NCI-H1694 treated with DMSO at 0.1 percent for 48 hours (cell line): ENCODE measurements at regions not wholly inside any gene's neighbourhood (a gene's known extent, or its start where the extent isn't known, plus 50 kb on each side); places are given as distances from the start of the nearest gene placed in this dataset.

ENCODE experiments used
- DNase-seq: peaks from one replicate; lab custom pipeline; 2025; lab: John Stamatoyannopoulos, UW

DNA sequence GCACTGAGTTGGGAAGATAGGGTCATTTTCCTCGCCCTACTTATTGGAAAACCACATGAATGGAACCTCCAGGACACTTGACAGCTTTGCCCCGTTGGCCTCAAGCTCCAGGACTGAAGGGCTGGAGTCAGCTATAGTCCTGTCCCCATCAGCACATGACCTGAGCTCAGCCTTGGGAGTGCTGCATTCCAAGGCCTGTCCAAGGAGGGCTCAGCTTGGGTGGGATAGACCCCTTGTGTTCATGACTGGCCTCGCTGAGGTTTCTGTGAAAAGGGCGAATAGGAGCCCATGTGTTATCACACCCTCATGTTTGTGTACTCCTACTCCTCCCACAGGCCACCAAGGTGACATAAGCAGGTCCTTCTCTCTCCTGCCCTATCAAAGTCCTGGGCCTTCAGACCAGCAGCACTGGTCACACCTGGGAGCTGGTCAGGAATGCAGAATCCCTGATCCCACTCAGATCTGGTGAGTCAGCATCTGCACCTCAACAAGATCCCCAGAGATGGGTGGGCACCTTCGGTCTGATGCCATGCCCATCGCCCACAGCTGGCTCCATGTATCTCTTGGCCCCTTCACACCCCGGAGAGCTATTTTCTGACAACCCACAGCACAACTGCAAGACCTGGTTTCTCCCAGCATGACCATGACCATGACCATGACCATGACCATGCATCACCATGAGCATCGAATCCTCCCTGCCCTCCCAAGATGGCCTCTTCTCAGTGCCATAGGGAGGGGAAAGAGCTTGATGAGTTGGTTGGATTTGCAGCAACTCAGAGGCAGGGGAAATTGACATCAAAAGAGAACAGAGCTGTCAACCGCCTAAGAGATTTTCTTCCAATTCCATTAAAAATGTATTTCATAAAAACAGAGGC lies 83.0 kb upstream of the RAB6C start:
- no peak for DNase-seq

- DNase-seq = no peak
These were observed 77.6 kb upstream of the RAB6C start for GRCh38 chr2:129901754-129902415.

DNA sequence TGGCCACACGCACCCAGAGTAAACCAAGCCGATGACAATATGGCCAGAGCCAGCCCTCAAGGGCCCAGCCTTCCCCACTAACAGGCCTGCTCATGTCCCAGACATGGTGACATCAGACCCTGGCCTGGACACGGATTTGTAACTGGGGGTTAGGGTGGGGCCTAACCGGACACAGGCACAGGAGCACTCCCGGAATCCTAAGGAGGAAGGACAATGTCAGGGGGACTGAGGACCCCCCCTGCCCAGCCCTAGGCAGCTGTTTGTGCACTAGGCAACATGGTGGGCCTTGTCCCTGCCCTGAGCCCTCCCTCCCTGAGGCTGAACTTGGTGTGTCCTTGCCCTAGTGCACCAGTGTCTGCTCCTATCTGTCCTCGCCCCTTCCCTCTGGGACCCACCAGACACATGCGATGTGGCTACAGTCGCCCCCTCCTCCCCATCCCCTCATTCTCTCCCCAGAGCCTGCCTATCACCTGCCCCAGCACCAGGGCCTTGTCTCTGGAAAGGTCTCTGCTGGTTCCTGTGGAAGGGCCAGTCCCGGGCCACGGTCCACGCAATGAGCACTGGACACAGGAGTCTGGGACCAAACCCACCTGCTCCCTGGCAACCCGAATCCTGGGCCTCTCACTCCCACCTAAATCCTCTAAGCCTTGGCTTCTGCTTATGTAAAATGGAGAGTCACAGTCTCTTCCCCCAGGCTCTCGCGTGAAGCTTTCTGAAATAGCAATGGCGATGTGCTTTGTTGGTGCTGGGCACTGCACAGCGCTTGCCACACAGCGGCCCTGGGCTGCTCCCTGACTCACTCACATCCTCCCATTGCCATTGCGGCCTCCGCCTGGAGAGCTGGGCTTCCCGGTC lies 76.5 kb upstream of the RAB6C start:
- DNase-seq = no peak

GRCh38 chr2:129903586-129904425 lies 75.7 kb upstream of the RAB6C start:
- DNase-seq = no peak

GRCh38 chr2:129904532-129905446 lies 74.7 kb upstream of the RAB6C start:
- DNase-seq = no peak

DNA sequence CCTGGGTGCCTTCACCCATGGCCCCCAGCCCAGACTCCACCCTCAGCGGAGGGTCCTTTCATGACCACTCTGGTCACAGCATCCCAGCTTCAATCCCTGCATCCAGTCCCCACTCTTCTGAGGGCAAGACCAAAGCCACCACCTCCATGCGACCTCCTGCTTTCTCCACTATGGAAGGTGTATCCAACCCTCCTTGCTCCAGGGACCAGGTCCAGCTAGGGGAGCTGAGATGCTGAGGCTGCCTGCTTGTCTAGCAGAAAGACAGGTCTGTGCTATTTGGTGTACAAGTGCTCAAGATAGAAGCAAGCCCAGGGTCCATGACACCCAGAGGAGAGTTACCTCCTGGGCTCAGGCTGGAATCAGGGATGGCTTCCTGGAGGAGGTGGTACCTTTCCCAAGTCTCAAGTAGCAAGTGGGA lies 73.8 kb upstream of the RAB6C start:
- no peak for DNase-seq

DNA sequence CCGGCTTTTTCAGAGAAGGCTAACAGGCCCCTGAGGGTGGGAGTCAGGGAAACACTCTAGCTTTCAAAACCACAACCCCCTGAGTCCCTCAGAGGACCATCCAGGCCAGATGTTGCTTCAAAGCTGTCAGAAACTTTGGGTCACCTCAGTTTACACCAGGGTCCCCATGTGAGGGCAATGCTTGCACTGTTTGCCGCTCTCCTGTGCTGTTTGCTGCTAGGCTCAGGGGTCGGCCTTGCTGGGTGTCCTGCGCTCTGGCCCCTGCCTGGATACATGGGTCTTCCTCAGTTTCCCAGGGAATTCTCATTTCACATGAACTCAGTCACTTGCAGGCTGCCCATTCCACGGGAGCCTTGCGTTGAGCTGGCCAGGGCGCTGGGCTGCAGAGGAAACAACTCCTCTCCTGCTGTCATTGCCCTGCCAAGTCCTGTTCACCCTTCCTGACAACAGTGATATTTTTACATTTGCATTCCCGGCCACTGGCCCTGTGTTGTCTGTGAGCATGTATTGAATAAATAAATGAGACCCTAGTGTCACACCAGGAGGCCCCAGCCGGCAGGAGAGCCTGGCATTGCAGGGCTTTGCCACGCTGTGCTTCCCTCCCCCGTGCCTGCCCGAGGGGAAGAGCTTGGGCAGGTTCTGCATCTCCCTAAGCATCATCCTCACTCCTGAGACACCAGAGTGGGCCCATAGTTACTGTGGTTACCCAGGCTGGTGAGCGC lies 73.2 kb upstream of the RAB6C start:
- no peak for DNase-seq

DNA sequence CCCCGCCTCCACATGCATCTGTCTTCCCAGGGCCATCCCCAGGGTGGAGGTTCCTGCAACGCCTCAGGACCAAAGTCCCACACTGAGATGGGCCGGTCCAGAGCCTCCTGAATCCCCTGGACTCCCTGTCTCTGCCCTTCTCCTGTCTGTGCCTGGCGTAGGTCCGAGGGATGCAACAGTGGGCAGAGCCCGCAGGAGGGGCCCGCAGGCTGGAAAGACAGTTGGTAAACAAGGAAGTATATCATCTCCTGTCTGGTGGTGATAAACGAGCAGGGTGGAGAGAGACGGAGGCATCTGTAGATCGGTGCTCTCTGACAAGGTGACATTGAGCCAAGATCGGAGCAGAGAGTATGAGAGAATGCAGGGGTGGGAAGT lies 72.6 kb upstream of the RAB6C start:
- no peak for DNase-seq

DNA sequence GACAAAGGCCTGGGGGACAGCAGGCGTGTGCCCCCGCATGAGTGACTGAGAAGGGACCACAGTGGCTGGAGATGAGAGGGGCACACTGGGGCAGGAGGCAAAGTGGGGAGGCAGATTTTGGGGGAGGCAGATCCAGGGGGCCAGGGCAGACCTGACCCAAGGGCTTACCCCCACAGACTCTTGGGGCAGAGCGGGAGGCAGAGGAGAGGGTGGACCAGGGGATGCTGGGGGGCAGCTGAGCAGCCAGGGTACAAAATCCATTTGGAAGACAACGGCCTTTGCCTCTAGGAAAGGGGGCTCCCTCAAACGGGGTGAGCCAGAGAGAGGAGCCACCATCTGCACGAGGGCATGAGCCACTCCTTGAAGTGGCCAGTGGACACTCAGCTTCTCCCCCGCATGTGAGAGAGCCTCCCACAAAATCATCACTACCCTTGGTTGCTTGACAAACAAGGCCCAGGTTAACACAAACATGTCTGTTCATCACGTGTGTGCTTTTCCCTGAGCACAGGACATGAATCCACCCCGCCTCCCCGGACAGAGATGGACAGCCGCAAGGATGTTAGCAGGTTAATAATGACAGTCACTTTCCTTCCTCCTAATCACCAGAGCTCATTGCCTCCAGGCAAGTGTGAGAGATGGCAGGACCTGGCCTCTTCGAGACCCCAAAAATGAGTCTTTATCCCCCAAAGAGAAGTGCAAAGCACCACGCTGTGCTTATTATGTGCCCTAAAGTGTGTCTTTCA lies 72.0 kb upstream of the RAB6C start:
- DNase-seq = no peak

GRCh38 chr2:129908721-129909373 lies 70.6 kb upstream of the RAB6C start:
- DNase-seq = no peak

DNA sequence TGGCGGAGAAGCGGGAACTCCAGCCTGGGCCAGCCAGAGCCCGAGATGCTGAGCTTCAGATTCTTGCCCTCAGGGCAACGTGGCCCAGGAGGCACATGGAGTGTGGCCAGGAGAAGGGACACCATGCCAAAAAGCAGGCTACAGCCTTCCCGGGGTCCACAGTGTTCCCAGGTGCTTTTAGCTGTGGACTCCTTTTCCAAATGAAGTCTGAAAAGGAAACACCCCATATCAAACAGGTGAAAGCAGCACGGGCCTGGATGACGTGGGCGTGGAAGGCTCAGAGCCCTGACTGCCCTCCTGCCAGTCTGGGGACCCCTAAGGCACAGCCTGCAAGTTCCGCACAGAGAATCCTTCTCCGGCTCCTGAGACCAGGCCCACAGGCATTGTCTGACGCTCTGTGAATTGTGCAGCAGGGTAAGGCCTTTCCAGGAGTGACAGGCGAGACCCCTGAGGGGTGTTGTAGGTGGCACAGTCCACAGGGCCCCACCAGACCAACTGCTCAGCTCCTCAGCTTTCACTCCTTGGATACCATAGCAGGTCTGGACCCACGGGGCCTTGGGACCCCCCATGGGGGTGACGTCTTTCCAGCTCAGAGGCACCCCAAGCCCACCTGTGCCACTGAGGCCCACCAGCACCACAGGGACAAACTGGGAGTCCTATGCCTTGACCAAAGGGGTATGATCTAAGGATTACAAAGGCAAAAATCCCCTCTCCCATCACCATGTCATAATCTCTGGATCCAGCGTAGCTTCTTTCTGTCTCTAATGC lies 69.6 kb upstream of the RAB6C start:
- no peak for DNase-seq

DNA sequence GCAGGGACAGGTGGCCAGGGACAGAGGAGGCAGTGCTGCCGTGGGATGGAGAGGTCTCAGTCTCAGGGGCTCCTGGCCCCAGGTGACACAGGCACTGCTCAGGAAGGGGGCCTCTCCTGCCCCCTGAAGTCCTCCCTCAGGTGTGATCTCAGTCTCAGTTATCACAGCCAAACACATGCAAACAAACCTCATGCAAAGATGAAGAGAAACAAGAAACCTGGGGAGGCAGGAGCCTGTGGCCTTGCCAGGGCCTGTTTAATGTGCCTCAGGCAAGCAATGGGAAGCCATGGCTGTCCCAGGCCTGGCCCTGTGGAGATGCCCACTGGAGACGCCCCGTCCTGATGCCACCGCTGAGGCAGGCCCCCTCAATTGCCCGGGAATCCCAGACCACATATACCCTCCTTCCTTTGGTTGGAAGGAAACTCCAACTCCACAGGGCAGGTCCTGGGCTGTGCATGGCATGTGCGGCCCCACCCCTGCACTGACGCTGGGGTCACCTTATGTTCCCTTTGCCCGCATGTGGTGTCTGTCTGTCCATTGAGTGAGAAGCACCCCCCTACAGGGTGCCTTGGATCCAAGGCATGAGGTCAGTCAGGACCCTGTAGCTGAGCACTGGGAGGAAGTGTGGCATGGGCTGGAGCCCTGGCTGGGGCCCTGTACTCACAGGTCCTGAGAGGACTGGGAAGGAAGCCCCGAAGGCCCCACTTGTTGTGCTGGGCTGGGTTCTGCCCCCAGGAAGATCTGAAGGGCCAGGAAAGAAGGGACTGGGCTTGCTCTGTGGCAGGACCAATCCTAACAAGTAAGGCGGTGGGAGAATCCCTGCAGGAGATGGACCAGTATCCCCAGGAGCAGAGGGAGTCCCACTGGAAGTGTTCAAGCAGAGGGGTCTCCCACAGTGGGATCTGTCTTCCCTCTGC lies 68.8 kb upstream of the RAB6C start:
- DNase-seq = no peak

GRCh38 chr2:129911363-129912065 lies 68.0 kb upstream of the RAB6C start:
- DNase-seq = no peak

GRCh38 chr2:129912066-129912820 lies 67.2 kb upstream of the RAB6C start:
- no peak for DNase-seq
